ENCODE measurements at regions not wholly inside any gene's neighbourhood (a gene's known extent, or its start where the extent isn't known, plus 50 kb on each side); places are given as distances from the start of the nearest gene placed in this dataset.

DNA sequence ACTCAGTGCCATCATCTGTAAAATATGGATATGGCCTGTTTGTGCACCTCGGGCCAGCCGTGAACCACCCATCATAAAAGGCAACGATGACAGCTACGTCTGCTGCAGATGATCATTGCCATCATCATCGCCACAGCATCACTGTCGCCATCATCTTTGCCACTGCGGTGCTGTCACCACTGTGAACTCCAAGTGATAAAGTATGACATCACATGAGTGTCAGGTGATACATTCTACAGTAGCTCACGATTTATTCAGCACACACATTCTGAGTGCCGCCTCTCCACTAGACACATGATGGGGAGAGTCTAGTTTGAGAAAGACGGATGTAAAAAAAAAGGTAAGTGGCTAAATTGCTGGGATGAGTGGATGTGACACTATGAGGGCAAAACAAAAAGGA, 755.4 kb upstream of the RAB6C start:
- TF ChIP-seq, protein P1, sequence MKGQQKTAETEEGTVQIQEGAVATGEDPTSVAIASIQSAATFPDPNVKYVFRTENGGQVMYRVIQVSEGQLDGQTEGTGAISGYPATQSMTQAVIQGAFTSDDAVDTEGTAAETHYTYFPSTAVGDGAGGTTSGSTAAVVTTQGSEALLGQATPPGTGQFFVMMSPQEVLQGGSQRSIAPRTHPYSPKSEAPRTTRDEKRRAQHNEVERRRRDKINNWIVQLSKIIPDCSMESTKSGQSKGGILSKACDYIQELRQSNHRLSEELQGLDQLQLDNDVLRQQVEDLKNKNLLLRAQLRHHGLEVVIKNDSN (IDR thresholded peaks at IDR 0.05; ENCODE audit: borderline replicate concordance, low read depth), result no peak
- TF ChIP-seq, protein P2, sequence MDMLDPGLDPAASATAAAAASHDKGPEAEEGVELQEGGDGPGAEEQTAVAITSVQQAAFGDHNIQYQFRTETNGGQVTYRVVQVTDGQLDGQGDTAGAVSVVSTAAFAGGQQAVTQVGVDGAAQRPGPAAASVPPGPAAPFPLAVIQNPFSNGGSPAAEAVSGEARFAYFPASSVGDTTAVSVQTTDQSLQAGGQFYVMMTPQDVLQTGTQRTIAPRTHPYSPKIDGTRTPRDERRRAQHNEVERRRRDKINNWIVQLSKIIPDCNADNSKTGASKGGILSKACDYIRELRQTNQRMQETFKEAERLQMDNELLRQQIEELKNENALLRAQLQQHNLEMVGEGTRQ (IDR thresholded peaks at IDR 0.05; ENCODE audit: borderline replicate concordance, low read depth, low read length), result no peak
- TF ChIP-seq, protein P3, sequence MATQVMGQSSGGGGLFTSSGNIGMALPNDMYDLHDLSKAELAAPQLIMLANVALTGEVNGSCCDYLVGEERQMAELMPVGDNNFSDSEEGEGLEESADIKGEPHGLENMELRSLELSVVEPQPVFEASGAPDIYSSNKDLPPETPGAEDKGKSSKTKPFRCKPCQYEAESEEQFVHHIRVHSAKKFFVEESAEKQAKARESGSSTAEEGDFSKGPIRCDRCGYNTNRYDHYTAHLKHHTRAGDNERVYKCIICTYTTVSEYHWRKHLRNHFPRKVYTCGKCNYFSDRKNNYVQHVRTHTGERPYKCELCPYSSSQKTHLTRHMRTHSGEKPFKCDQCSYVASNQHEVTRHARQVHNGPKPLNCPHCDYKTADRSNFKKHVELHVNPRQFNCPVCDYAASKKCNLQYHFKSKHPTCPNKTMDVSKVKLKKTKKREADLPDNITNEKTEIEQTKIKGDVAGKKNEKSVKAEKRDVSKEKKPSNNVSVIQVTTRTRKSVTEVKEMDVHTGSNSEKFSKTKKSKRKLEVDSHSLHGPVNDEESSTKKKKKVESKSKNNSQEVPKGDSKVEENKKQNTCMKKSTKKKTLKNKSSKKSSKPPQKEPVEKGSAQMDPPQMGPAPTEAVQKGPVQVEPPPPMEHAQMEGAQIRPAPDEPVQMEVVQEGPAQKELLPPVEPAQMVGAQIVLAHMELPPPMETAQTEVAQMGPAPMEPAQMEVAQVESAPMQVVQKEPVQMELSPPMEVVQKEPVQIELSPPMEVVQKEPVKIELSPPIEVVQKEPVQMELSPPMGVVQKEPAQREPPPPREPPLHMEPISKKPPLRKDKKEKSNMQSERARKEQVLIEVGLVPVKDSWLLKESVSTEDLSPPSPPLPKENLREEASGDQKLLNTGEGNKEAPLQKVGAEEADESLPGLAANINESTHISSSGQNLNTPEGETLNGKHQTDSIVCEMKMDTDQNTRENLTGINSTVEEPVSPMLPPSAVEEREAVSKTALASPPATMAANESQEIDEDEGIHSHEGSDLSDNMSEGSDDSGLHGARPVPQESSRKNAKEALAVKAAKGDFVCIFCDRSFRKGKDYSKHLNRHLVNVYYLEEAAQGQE (IDR thresholded peaks at IDR 0.05; ENCODE audit: low read depth, low read length), result no peak
- TF ChIP-seq EZH2phosphoT487 (IDR thresholded peaks at IDR 0.05; ENCODE audit: borderline replicate concordance, low read depth) (no peak), JUND (IDR thresholded peaks at IDR 0.05) (no peak), GABPA (IDR thresholded peaks at IDR 0.05; ENCODE audit: low read depth) (no peak), TEAD4 (IDR thresholded peaks at IDR 0.05; ENCODE audit: borderline replicate concordance, insufficient read depth) (no peak), RXRA (IDR thresholded peaks at IDR 0.05; ENCODE audit: borderline replicate concordance, low read depth) (no peak), NRF1 (IDR thresholded peaks at IDR 0.05; ENCODE audit: low read depth, low read length) (no peak), EP300 (IDR thresholded peaks at IDR 0.05; ENCODE audit: borderline replicate concordance in 1 of 2, low read depth in 1 of 2, low read length in 1 of 2) (no peak), RCOR1 (IDR thresholded peaks at IDR 0.05; ENCODE audit: low read length) (no peak), FOXJ3 (CRISPR knock-in tag; IDR thresholded peaks at IDR 0.05) (no peak), MEF2A (IDR thresholded peaks at IDR 0.05; ENCODE audit: borderline replicate concordance, low read depth) (no peak), NFIC (IDR thresholded peaks at IDR 0.05; ENCODE audit: borderline replicate concordance) (no peak), FOSL2 (IDR thresholded peaks at IDR 0.05; ENCODE audit: borderline replicate concordance, low read depth) (no peak), SIN3A (IDR thresholded peaks at IDR 0.05; ENCODE audit: borderline replicate concordance, low read depth, low read length) (no peak), TCF12 (IDR thresholded peaks at IDR 0.05) (no peak), TAF1 (IDR thresholded peaks at IDR 0.05; ENCODE audit: borderline replicate concordance, low read depth, low read length) (no peak)
- TF ChIP-seq, protein P4, sequence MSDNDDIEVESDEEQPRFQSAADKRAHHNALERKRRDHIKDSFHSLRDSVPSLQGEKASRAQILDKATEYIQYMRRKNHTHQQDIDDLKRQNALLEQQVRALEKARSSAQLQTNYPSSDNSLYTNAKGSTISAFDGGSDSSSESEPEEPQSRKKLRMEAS (IDR thresholded peaks at IDR 0.05; ENCODE audit: low read depth), result no peak
- Histone ChIP-seq H3K9me3 (no peaks in the 10 kb centered on the region), H3K27ac (ENCODE audit: low read depth in 2 of 2, low read length in 1 of 2) (no peak overlapping the region), H3K4me2 (no peak overlapping the region), H3K79me2 (ENCODE audit: insufficient read depth) (no peaks in the 10 kb centered on the region), H3K36me3 (replicated peaks in 1 of 2; ENCODE audit: control insufficient read depth in 1 of 2, insufficient read depth in 2 of 2, low read length in 1 of 2) (no peaks in the 10 kb centered on the region), H3K27me3 (ENCODE audit: insufficient read depth) (no peaks in the 10 kb centered on the region), H3K4me3 (ENCODE audit: low read depth in 2 of 2, low read length in 1 of 2) (no peak overlapping the region), H3F3A (replicated peaks; ENCODE audit: insufficient read depth) (no peaks in the 10 kb centered on the region), H4K20me1 (ENCODE audit: insufficient read depth) (no peaks in the 10 kb centered on the region), H3K9ac (no peak overlapping the region), H3K9me2 (no peaks in the 10 kb centered on the region), H3K4me1 (ENCODE audit: control insufficient read depth in 1 of 2, insufficient read depth in 2 of 2, low read depth in 1 of 2, low read length in 1 of 2) (no peaks in the 10 kb centered on the region), H2AFZ (ENCODE audit: low read depth) (no peak overlapping the region)
- ChIA-PET CTCF (interaction anchor here (0.6 to 1.1 kb wide), 3 partner anchors 9 to 12 kb away, joined by 3 read pairs; no protein-coding TSS in a partner anchor), POLR2A (no interaction called here)
- WGBS (ENCODE audit: low lambda C conversion rate), result 27% methylated on average over 10 of the region's 10 CpGs
- no peak for DNase-seq

Data from SK-N-SH (cell line).